ENCODE measurements at regions not wholly inside any gene's neighbourhood (a gene's known extent, or its start where the extent isn't known, plus 50 kb on each side); places are given as distances from the start of the nearest gene placed in this dataset.

GRCh38 chr17:12390631-12391030, 275.1 kb upstream of the MYOCD start:
- no peak for DNase-seq (ENCODE audit: low read depth)
- no peak overlapping the region for H3K4me3 ChIP-seq (ENCODE audit: low read length)
- TF ChIP-seq CTCF (IDR thresholded peaks at IDR 0.05; ENCODE audit: insufficient read depth, low read depth, low read length, missing control alignments), result no peak

GRCh38 chr17:12391468-12391867, 274.2 kb upstream of the MYOCD start:
- H3K4me3 ChIP-seq (ENCODE audit: low read length), result no peak overlapping the region
- TF ChIP-seq CTCF (IDR thresholded peaks at IDR 0.05; ENCODE audit: insufficient read depth, low read depth, low read length, missing control alignments), result no peak
- no peak for DNase-seq (ENCODE audit: low read depth)

GRCh38 chr17:12395733-12396354, 269.8 kb upstream of the MYOCD start:
- TF ChIP-seq CTCF (IDR thresholded peaks at IDR 0.05; ENCODE audit: insufficient read depth, low read depth, low read length, missing control alignments), result peak; percentile 53
- peak; percentile 20 for DNase-seq (ENCODE audit: low read depth)
- H3K4me3 ChIP-seq (ENCODE audit: low read length), result no peak overlapping the region

- DNase-seq (ENCODE audit: low read depth), result no peak
- TF ChIP-seq CTCF (IDR thresholded peaks at IDR 0.05; ENCODE audit: insufficient read depth, low read depth, low read length, missing control alignments), result no peak
Observed at GRCh38 chr17:12398441-12399051, 267.1 kb upstream of the MYOCD start.

GRCh38 chr17:12402963-12403622, 262.6 kb upstream of the MYOCD start:
- no peak overlapping the region for H3K4me3 ChIP-seq (ENCODE audit: low read length)
- TF ChIP-seq CTCF (IDR thresholded peaks at IDR 0.05; ENCODE audit: insufficient read depth, low read depth, low read length, missing control alignments), result no peak
- peak; percentile 8 for DNase-seq (ENCODE audit: low read depth)

More at GRCh38 chr17:12398441-12399051, 267.1 kb upstream of the MYOCD start:
- H3K4me3 ChIP-seq (ENCODE audit: low read length), result no peak overlapping the region

- no peak for TF ChIP-seq CTCF (IDR thresholded peaks at IDR 0.05; ENCODE audit: insufficient read depth, low read depth, low read length, missing control alignments)
- no peak for DNase-seq (ENCODE audit: low read depth)
- no peak overlapping the region for H3K4me3 ChIP-seq (ENCODE audit: low read length)
Observed at GRCh38 chr17:12403881-12404398, 261.8 kb upstream of the MYOCD start.

Data from epithelial cell of esophagus (primary cell).